Activated B cell treated with CpG ODN at 0.5 μM for 24 hours (primary cell): ENCODE measurements at regions not wholly inside any gene's neighbourhood (a gene's known extent, or its start where the extent isn't known, plus 50 kb on each side); places are given as distances from the start of the nearest gene placed in this dataset.

Source experiments
- ATAC-seq: fragments of 200-7000 bp; cut with Tn5 transposase; one replicate; pipeline ENCODE4 v1.10.0; 2021; ENCODE audit warnings: low read depth, mild to moderate bottlenecking, moderate library complexity
- CTCF ChIA-PET: fragments of 350-600 bp; sonication (Branson Sonifier 250); formaldehyde crosslinking; loops from one replicate; lab custom pipeline; 2021; ENCODE audit warnings: antibody characterized with exemption; lab: Charles Lee
- POLR2A ChIA-PET: fragments of 350-600 bp; sonication (Branson Sonifier 250); formaldehyde crosslinking; loops from one replicate; lab custom pipeline; 2021; ENCODE audit warnings: antibody characterized with exemption; lab: Charles Lee
- DNase-seq: peaks from one replicate; pipeline ENCODE4 v3.0.0; 2022
- H3K27ac Mint-ChIP-seq: one replicate; pipeline ENCODE4 v1.8.0; 2020; ENCODE audit warnings: mixed read lengths
- H3K27me3 Mint-ChIP-seq: one replicate; pipeline ENCODE4 v1.8.0; 2021; ENCODE audit warnings: mixed read lengths
- H3K36me3 Mint-ChIP-seq: one replicate; pipeline ENCODE4 v1.8.0; 2021; ENCODE audit warnings: low read depth, mixed read lengths
- H3K4me1 Mint-ChIP-seq: one replicate; pipeline ENCODE4 v1.8.0; 2021; ENCODE audit warnings: mixed read lengths
- H3K4me3 Mint-ChIP-seq: one replicate; pipeline ENCODE4 v1.8.0; 2020; ENCODE audit warnings: mild to moderate bottlenecking, mixed read lengths
- H3K9me3 Mint-ChIP-seq: one replicate; pipeline ENCODE4 v1.8.0; 2020; ENCODE audit warnings: mixed read lengths
- CTCF ChIP-seq: fragments of 200-600 bp; IDR thresholded peaks from one replicate; pipeline ENCODE4 v1.8.0; 2022; ENCODE audit warnings: antibody characterized with exemption, mild to moderate bottlenecking
- intact Hi-C: fragments of 100-400 bp; cut with micrococcal nuclease; formaldehyde crosslinking; loops from one replicate; pipeline ENCODE4 v1.15.1; 2024

GRCh38 chr18:32621034-32621433 is 150.4 kb upstream of the GAREM1 start:
- DNase-seq (no peak), ATAC-seq (no peak)
- peaks cover 6% of the 10 kb centered on the region for H3K27me3 Mint-ChIP-seq
- H3K36me3 Mint-ChIP-seq = no peaks in the 10 kb centered on the region
- H3K4me1 Mint-ChIP-seq = no peaks in the 10 kb centered on the region
- no peak for TF ChIP-seq CTCF
- no peak overlapping the region for H3K27ac Mint-ChIP-seq
- POLR2A ChIA-PET = no interaction called here
- intact Hi-C loops = no loop called here
- no peak overlapping the region for H3K4me3 Mint-ChIP-seq
- CTCF ChIA-PET = no interaction called here
- no peaks in the 10 kb centered on the region for H3K9me3 Mint-ChIP-seq

DNA sequence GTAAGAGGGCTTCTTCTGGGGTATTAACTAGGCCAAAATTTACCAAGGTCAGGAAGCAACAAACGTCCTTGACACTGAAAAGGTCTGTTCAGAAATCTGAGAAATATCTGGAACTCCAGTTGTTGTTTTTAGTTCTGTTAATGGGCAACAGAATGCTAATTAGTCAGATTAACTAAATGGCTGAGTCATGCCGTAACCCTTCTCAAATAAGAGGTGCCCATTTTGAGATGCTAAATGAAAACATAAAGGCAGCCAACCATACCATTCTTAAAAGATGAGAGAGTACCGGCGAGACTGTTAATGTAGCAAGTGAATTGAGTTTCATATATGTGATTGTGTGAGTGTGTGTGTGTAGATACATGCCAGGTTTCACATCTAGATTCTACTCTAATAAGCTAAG is 147.9 kb upstream of the GAREM1 start:
- ATAC-seq (no peak), DNase-seq (no peak)
- no peak overlapping the region for H3K4me3 Mint-ChIP-seq
- intact Hi-C loops = no loop called here
- no peak for TF ChIP-seq CTCF
- H3K27ac Mint-ChIP-seq = no peak overlapping the region
- no peaks in the 10 kb centered on the region for H3K36me3 Mint-ChIP-seq
- H3K27me3 Mint-ChIP-seq = no peaks in the 10 kb centered on the region
- H3K4me1 Mint-ChIP-seq = no peaks in the 10 kb centered on the region
- POLR2A ChIA-PET = no interaction called here
- CTCF ChIA-PET = no interaction called here
- no peaks in the 10 kb centered on the region for H3K9me3 Mint-ChIP-seq

GRCh38 chr18:32613821-32614220 is 143.1 kb upstream of the GAREM1 start:
- intact Hi-C loops = no loop called here
- peaks cover 4% of the 10 kb centered on the region for H3K27me3 Mint-ChIP-seq
- no peaks in the 10 kb centered on the region for H3K4me1 Mint-ChIP-seq
- no peak for TF ChIP-seq CTCF
- CTCF ChIA-PET = no interaction called here
- DNase-seq (no peak), ATAC-seq (no peak)
- no peak overlapping the region for H3K27ac Mint-ChIP-seq
- no peaks in the 10 kb centered on the region for H3K9me3 Mint-ChIP-seq
- POLR2A ChIA-PET = no interaction called here
- no peak overlapping the region for H3K4me3 Mint-ChIP-seq
- no peaks in the 10 kb centered on the region for H3K36me3 Mint-ChIP-seq

DNA sequence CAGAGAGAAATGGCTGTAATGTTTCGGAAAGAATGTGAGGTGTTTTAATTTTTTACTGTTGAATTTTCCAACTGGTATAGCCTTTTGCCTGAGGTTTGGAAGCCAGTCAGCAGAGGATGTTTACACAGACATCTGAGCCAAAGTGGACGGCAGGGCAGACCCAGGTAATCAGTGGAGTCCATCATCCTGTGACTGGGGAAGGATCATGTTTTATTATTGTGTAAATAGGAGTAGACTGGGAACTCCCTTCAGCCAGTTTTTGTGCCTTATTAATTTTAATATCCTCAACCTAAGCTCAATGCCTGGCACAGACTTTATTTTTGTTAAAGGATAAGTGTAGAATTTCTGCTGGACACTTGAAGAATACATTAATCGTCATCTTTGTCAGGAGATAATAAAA is 142.0 kb upstream of the GAREM1 start:
- intact Hi-C loops = no loop called here
- Mint-ChIP-seq H3K27ac (no peak overlapping the region), H3K4me3 (no peak overlapping the region), H3K4me1 (no peaks in the 10 kb centered on the region), H3K9me3 (no peaks in the 10 kb centered on the region), H3K27me3 (peaks cover 14% of the 10 kb centered on the region), H3K36me3 (no peaks in the 10 kb centered on the region)
- TF ChIP-seq CTCF = no peak
- ChIA-PET CTCF (no interaction called here), POLR2A (no interaction called here)
- ATAC-seq (no peak), DNase-seq (no peak)

DNA sequence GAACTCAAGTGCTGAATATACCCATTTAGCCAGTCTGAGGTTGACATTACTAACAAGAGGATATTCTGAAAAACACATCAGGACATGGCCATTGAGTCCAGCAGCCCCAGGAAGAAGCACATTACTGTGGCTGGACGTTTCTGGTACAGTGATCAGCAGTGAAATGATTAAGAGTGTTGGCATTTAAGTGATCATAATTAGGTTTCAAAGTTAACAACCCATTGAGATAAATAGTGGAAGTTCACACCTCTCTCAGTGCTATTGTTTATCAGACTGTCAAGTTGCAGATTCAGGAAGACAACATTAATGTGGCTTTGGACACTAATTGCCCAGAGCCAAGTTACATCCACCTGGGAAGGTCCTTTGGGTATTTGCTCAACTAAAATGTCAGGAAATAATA is 139.5 kb upstream of the GAREM1 start:
- no peaks in the 10 kb centered on the region for H3K9me3 Mint-ChIP-seq
- intact Hi-C loops = no loop called here
- ChIA-PET POLR2A (no interaction called here), CTCF (no interaction called here)
- H3K36me3 Mint-ChIP-seq = no peaks in the 10 kb centered on the region
- no peak for DNase-seq
- peaks cover 20% of the 10 kb centered on the region for H3K27me3 Mint-ChIP-seq
- no peaks in the 10 kb centered on the region for H3K4me1 Mint-ChIP-seq
- no peak for TF ChIP-seq CTCF
- no peak overlapping the region for H3K4me3 Mint-ChIP-seq
- no peak for ATAC-seq
- H3K27ac Mint-ChIP-seq = no peak overlapping the region
